A673 (cell line): ENCODE measurements at regions not wholly inside any gene's neighbourhood (a gene's known extent, or its start where the extent isn't known, plus 50 kb on each side); places are given as distances from the start of the nearest gene placed in this dataset.

Source experiments
- BruUV-seq: library from RNA; stranded (reverse); fragments of 400-500 nt; replicated peaks from 2 replicates; lab custom pipeline; 2021; lab: Mats Ljungman, UMichigan
- CTCF ChIA-PET: fragments of 300-600 bp; sonication (Branson Sonifier 250); formaldehyde crosslinking; loops from one replicate; lab custom pipeline; 2022; ENCODE audit warnings: antibody characterized with exemption; lab: Charles Lee
- POLR2A ChIA-PET: fragments of 300-600 bp; sonication (Branson Sonifier 250); formaldehyde crosslinking; loops from one replicate; lab custom pipeline; 2022; ENCODE audit warnings: antibody characterized with exemption; ENCODE audit not compliant: low non-redundant PET; lab: Charles Lee
- DNase-seq: peaks from one replicate; pipeline ENCODE4 v3.0.0-alpha.2; 2015; ENCODE audit warnings: low spot score
- H3K27ac ChIP-seq: fragments of 200-600 bp; sonication (generic); 2 replicates; pipeline ENCODE4 v1.5.1; 2016; ENCODE audit warnings: mixed run types, low read depth, mild to moderate bottlenecking, mixed read lengths, antibody characterized with exemption, low read length; ENCODE audit not compliant: poor library complexity, severe bottlenecking
- H3K27me3 ChIP-seq: fragments of 200-600 bp; sonication (generic); replicated peaks from 2 replicates; pipeline ENCODE4 v1.6.1; 2017; ENCODE audit warnings: mixed run types, low read depth, mild to moderate bottlenecking, mixed read lengths, antibody characterized with exemption, low read length; ENCODE audit not compliant: insufficient read depth, poor library complexity
- H3K36me3 ChIP-seq: fragments of 200-600 bp; sonication (generic); 2 replicates; pipeline ENCODE4 v1.6.1; 2016; ENCODE audit warnings: mixed run types, mild to moderate bottlenecking, mixed read lengths, antibody characterized with exemption, low read length; ENCODE audit not compliant: insufficient read depth, poor library complexity, severe bottlenecking
- H3K4me1 ChIP-seq: fragments of 200-600 bp; sonication (generic); 2 replicates; pipeline ENCODE4 v1.6.1; 2017; ENCODE audit warnings: mixed run types, mild to moderate bottlenecking, mixed read lengths, antibody characterized with exemption, low read length; ENCODE audit not compliant: insufficient read depth, poor library complexity, severe bottlenecking
- H3K4me3 ChIP-seq: fragments of 200-600 bp; sonication (generic); 2 replicates; pipeline ENCODE4 v1.5.1; 2016; ENCODE audit warnings: low read depth, mixed run types, mild to moderate bottlenecking, mixed read lengths, low read length; ENCODE audit not compliant: poor library complexity, severe bottlenecking
- H3K9me3 ChIP-seq: fragments of 200-600 bp; sonication (generic); 2 replicates; pipeline ENCODE4 v1.6.1; 2016; ENCODE audit warnings: mixed run types, low read depth, mild to moderate bottlenecking, mixed read lengths, antibody characterized with exemption, low read length; ENCODE audit not compliant: poor library complexity, severe bottlenecking
- EZH2 ChIP-seq: fragments of 200-600 bp; sonication (generic); IDR thresholded peaks from 2 replicates; pipeline ENCODE4 v1.6.1; 2017; ENCODE audit warnings: borderline replicate concordance, low read depth, mild to moderate bottlenecking, mixed read lengths, antibody characterized with exemption, low read length; ENCODE audit not compliant: poor library complexity, severe bottlenecking
- intact Hi-C: fragments of 100-400 bp; cut with micrococcal nuclease; formaldehyde crosslinking; loops from one replicate; pipeline ENCODE4 v1.10.0; 2022; ENCODE audit not compliant: unreplicated experiment
- TF ChIP-seq, protein P1 (sequence below): fragments of 300-800, 200-600 bp; sonication (generic); conservative IDR thresholded peaks from 2 replicates; pipeline ENCODE4 v1.5.1; 2017; ENCODE audit warnings: low read depth, mild to moderate bottlenecking, antibody characterized with exemption, low read length, moderate library complexity, mixed read lengths

DNA sequence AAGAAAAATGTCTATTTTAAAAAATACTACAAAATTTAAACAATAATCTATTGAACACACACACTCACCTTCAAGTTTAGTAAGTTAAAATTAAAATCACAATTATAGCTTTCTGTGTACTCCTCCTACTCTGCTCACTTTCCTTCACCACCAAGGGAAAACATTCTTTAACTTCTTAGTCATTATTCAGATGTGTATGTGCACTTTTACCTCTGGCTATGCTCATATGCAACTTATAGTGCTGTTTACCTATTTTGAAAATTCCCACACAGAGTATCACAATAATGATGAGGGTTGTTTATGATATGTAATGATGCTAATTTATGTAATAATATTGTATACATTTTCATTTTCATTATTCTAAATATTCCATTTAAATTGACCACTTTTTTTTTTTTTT, 661.4 kb downstream of the MRPL39 start:
- no TSS peak for BruUV-seq
- ChIA-PET CTCF (no interaction called here), POLR2A (no interaction called here)
- Histone ChIP-seq H3K27ac (no peak overlapping the region), H3K36me3 (no peaks in the 10 kb centered on the region), H3K4me1 (no peaks in the 10 kb centered on the region), H3K27me3 (no peaks in the 10 kb centered on the region), H3K4me3 (no peak overlapping the region), H3K9me3 (peaks cover 16% of the 10 kb centered on the region)
- no peak for DNase-seq
- TF ChIP-seq, protein P1, sequence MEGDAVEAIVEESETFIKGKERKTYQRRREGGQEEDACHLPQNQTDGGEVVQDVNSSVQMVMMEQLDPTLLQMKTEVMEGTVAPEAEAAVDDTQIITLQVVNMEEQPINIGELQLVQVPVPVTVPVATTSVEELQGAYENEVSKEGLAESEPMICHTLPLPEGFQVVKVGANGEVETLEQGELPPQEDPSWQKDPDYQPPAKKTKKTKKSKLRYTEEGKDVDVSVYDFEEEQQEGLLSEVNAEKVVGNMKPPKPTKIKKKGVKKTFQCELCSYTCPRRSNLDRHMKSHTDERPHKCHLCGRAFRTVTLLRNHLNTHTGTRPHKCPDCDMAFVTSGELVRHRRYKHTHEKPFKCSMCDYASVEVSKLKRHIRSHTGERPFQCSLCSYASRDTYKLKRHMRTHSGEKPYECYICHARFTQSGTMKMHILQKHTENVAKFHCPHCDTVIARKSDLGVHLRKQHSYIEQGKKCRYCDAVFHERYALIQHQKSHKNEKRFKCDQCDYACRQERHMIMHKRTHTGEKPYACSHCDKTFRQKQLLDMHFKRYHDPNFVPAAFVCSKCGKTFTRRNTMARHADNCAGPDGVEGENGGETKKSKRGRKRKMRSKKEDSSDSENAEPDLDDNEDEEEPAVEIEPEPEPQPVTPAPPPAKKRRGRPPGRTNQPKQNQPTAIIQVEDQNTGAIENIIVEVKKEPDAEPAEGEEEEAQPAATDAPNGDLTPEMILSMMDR, result no peak
- no peak for TF ChIP-seq EZH2
- intact Hi-C loops, result no loop called here

DNA sequence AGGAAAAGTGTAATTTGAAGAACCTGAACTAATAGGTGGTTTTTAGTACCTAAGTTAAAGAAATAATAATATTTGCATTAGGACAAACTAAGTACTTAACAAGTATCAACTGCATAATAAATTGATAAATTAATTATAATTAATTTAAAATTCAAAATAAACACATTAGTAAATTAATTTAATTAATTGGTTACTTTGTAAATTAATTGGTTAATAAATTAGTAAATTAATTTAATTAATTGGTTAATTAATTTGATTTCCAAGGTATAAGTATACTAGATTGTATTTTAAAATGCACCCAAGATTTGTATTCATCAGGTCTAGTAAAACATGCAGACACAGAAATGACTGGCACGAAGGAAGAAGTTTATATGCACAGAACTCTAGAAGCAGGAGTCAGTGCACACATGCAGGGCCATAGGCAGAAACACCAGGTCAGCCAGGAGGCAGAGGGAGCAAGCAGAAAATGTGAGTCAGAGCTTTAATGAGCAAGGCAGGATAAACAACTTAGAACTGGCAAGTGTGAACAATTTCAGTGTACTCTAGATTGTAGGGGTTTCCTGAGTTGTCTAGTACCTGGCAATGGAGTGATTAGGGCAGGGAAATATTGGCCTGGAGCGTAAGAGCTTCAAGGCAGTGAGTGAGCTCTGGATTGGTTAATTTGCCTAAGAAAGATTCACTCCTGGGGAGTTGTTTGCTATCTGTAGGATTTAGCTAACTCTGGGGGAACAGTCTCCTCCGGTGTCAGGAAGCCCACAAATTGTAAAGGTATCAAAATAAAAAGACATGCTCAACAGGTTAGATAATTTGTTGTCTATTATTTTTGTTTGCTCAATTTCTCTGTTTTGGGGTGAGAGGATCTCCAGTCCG, 665.7 kb downstream of the MRPL39 start:
- no peak for TF ChIP-seq EZH2
- TF ChIP-seq, protein P1, result no peak
- no peaks in the 10 kb centered on the region for H3K36me3 ChIP-seq
- peaks cover 4% of the 10 kb centered on the region for H3K9me3 ChIP-seq
- CTCF ChIA-PET, result no interaction called here
- POLR2A ChIA-PET, result no interaction called here
- no peak overlapping the region for H3K27ac ChIP-seq
- intact Hi-C loops, result no loop called here
- DNase-seq, result no peak
- no peaks in the 10 kb centered on the region for H3K4me1 ChIP-seq
- H3K27me3 ChIP-seq, result no peaks in the 10 kb centered on the region
- H3K4me3 ChIP-seq, result no peak overlapping the region
- no TSS peak for BruUV-seq

DNA sequence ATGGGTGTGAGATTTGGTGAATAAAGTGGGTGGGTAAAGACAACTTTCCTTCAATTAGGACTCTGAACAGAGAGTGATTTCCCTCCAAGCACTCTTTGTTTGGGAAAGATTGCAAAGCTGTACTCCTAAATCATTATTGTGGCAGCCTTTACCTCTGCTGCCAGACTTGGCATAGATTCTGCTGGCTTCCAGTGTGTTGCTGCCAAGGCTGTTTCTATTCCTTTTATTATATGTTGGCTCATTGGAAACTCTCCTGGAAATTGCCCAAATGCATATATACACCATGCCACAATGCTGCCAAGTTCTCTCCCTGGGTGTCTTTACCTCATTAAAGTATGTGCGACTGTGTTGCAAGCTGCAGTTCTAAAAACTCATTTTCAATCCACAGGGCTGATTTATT, 668.0 kb downstream of the MRPL39 start:
- Histone ChIP-seq H3K4me3 (no peak overlapping the region), H3K9me3 (peaks cover 4% of the 10 kb centered on the region), H3K4me1 (no peaks in the 10 kb centered on the region), H3K27ac (no peak overlapping the region), H3K27me3 (no peaks in the 10 kb centered on the region), H3K36me3 (no peaks in the 10 kb centered on the region)
- CTCF ChIA-PET, result no interaction called here
- TF ChIP-seq EZH2, result no peak
- TF ChIP-seq, protein P1, result no peak
- no peak for DNase-seq
- BruUV-seq, result no TSS peak
- POLR2A ChIA-PET, result no interaction called here
- intact Hi-C loops, result no loop called here
